ENCODE measurements at regions not wholly inside any gene's neighbourhood (a gene's known extent, or its start where the extent isn't known, plus 50 kb on each side); places are given as distances from the start of the nearest gene placed in this dataset.

DNA sequence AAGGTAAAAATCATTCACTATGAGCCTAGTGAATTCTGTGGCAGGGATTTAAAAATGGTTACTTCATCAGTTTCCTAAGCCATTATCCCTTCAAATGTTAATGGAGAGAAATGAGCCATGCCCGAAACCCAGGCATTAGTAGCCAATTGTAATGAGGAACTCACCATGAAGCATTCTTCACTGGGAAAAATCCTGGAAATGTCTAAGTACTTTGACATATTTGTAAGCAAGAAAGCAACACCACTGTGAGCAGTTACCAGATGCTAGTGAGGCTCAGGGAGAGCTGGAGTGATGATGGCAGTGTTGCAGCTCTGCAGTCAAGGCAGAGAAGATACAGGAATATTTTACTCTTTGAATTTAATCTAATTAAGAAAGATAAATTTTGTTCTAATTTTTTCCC is 220.0 kb upstream of the MBL2 start:
- TF ChIP-seq, protein P1, sequence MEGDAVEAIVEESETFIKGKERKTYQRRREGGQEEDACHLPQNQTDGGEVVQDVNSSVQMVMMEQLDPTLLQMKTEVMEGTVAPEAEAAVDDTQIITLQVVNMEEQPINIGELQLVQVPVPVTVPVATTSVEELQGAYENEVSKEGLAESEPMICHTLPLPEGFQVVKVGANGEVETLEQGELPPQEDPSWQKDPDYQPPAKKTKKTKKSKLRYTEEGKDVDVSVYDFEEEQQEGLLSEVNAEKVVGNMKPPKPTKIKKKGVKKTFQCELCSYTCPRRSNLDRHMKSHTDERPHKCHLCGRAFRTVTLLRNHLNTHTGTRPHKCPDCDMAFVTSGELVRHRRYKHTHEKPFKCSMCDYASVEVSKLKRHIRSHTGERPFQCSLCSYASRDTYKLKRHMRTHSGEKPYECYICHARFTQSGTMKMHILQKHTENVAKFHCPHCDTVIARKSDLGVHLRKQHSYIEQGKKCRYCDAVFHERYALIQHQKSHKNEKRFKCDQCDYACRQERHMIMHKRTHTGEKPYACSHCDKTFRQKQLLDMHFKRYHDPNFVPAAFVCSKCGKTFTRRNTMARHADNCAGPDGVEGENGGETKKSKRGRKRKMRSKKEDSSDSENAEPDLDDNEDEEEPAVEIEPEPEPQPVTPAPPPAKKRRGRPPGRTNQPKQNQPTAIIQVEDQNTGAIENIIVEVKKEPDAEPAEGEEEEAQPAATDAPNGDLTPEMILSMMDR (IDR thresholded peaks at IDR 0.05): no peak
- TF ChIP-seq POLR2A (IDR thresholded peaks at IDR 0.05): no peak

All from heart left ventricle (tissue), 13 donors.